Keratinocyte (primary cell): ENCODE measurements at regions not wholly inside any gene's neighbourhood (a gene's known extent, or its start where the extent isn't known, plus 50 kb on each side); places are given as distances from the start of the nearest gene placed in this dataset.

Source experiments
- DNase-seq: peaks from one replicate; pipeline ENCODE4 v3.0.0-alpha.2; 2011; ENCODE audit warnings: low read depth, missing footprints, low spot score
- FAIRE-seq: peaks from 2 replicates; lab custom pipeline; 2011; peaks lifted over from hg19 to GRCh38; lab: Jason Lieb, UNC
- H2AFZ ChIP-seq: 2 replicates; pipeline ENCODE4 v1.6.0; 2012; ENCODE audit warnings: low read length, control low read depth, inconsistent platforms; ENCODE audit not compliant: control insufficient read depth
- H3K27ac ChIP-seq: 2 replicates; pipeline ENCODE4 v1.5.1; 2011; ENCODE audit warnings: low read length; ENCODE audit not compliant: control insufficient read depth, insufficient read depth
- H3K27me3 ChIP-seq: 3 replicates; pipeline ENCODE4 v1.6.0; 2011; ENCODE audit warnings: low read length; ENCODE audit not compliant: control insufficient read depth, insufficient read depth; ENCODE audit errors: extremely low read depth
- H3K36me3 ChIP-seq, 2 experiments: 2 replicates in 1 of 2; 3 replicates in 1 of 2; pipeline ENCODE4 v1.5.1; 2011; ENCODE audit warnings: low read length in 2 of 2, mild to moderate bottlenecking in 1 of 2; ENCODE audit not compliant: control insufficient read depth in 2 of 2, insufficient read depth in 2 of 2; ENCODE audit errors: extremely low read depth in 1 of 2
- H3K4me1 ChIP-seq: 3 replicates; pipeline ENCODE4 v1.5.1; 2011; ENCODE audit warnings: low read length; ENCODE audit not compliant: control insufficient read depth, insufficient read depth; ENCODE audit errors: extremely low read depth
- H3K4me2 ChIP-seq: 3 replicates; pipeline ENCODE4 v1.6.0; 2011; ENCODE audit warnings: low read depth, low read length; ENCODE audit not compliant: control insufficient read depth, insufficient read depth; ENCODE audit errors: extremely low read depth
- H3K4me3 ChIP-seq, 3 experiments: fragments of 200-600 bp in 1 of 3; sonication (generic) in 1 of 3; 2 replicates in 2 of 3; 3 replicates in 1 of 3; pipeline ENCODE4 v1.5.1; 2011 to 2016; ENCODE audit warnings: low read length in 3 of 3, mild to moderate bottlenecking in 3 of 3, control low read depth in 2 of 3, inconsistent platforms in 1 of 3, low read depth in 1 of 3, mixed read lengths in 1 of 3, mixed run types in 1 of 3, moderate library complexity in 1 of 3; ENCODE audit not compliant: control insufficient read depth in 2 of 3, insufficient read depth in 2 of 3; ENCODE audit errors: extremely low read depth in 1 of 3
- H3K79me2 ChIP-seq: 2 replicates; pipeline ENCODE4 v1.6.0; 2012; ENCODE audit warnings: low read length; ENCODE audit not compliant: control insufficient read depth, insufficient read depth
- H3K9ac ChIP-seq: 3 replicates; pipeline ENCODE4 v1.6.0; 2011; ENCODE audit warnings: low read length; ENCODE audit not compliant: control insufficient read depth, insufficient read depth; ENCODE audit errors: extremely low read depth
- H3K9me1 ChIP-seq: 3 replicates; pipeline ENCODE4 v1.6.0; 2011; ENCODE audit warnings: low read length; ENCODE audit not compliant: control insufficient read depth, insufficient read depth; ENCODE audit errors: extremely low read depth
- H3K9me3 ChIP-seq: 2 replicates; pipeline ENCODE4 v1.5.1; 2012; ENCODE audit warnings: low read depth, low read length; ENCODE audit not compliant: control insufficient read depth
- H4K20me1 ChIP-seq: 3 replicates; pipeline ENCODE4 v1.6.0; 2011; ENCODE audit warnings: low read length; ENCODE audit not compliant: control insufficient read depth, insufficient read depth; ENCODE audit errors: extremely low read depth
- EZH2 ChIP-seq: IDR thresholded peaks from one replicate; pipeline ENCODE4 v1.6.1; 2012; ENCODE audit warnings: inconsistent platforms, mild to moderate bottlenecking, low read length, moderate library complexity
- dilution Hi-C: fragments of 300-500 bp; cut with MboI; formaldehyde crosslinking; loops from one replicate; pipeline ENCODE4 v1.7.0; 2020; ENCODE audit warnings: low sequenced_read_pairs; ENCODE audit not compliant: extremely low pct_ligation_motif_present
- TF ChIP-seq, protein P1 (sequence below), 3 experiments: IDR thresholded peaks in 1 of 3; conservative IDR thresholded peaks in 1 of 3; optimal IDR thresholded peaks in 1 of 3; 2 replicates in 2 of 3; 3 replicates in 1 of 3; pipeline versions ENCODE3 to v1.5.1; 2011; ENCODE audit warnings: low read length in 3 of 3, mild to moderate bottlenecking in 3 of 3, moderate library complexity in 2 of 3, control low read depth in 1 of 3, inconsistent platforms in 1 of 3; ENCODE audit not compliant: insufficient read depth in 2 of 3; ENCODE audit errors: extremely low read depth in 1 of 3

DNA sequence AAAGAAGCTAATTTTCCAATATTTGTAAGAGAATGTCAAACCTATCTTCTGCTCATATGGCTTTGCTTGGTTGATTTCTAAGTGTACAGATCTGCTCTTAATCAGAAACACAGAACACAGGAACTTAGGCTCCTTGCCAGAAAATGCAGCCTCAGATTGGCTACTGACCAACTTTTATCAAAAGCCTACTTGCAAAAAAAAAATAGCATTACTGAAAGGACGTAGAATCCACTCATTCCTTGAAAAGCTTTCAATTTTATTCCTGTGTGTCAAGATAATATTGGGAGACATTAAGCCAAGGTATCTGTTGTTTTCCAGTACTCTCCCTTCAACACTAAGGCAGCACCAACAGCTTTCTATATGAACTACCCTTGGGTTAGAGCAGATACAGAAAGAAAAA, 127.6 kb upstream of the INTU start:
- H3K79me2 ChIP-seq, result no peaks in the 10 kb centered on the region
- no peak overlapping the region for H3K27ac ChIP-seq
- H4K20me1 ChIP-seq, result no peaks in the 10 kb centered on the region
- H3K9ac ChIP-seq, result no peak overlapping the region
- no peaks in the 10 kb centered on the region for H3K27me3 ChIP-seq
- H3K9me1 ChIP-seq, result no peaks in the 10 kb centered on the region
- no peaks in the 10 kb centered on the region for H3K4me1 ChIP-seq
- no peak overlapping the region for H3K4me2 ChIP-seq
- no peak for DNase-seq
- FAIRE-seq, result no peak
- no peaks in the 10 kb centered on the region for H3K9me3 ChIP-seq
- H3K4me3 ChIP-seq, result no peak overlapping the region
- no peak overlapping the region for H2AFZ ChIP-seq
- TF ChIP-seq, protein P1, sequence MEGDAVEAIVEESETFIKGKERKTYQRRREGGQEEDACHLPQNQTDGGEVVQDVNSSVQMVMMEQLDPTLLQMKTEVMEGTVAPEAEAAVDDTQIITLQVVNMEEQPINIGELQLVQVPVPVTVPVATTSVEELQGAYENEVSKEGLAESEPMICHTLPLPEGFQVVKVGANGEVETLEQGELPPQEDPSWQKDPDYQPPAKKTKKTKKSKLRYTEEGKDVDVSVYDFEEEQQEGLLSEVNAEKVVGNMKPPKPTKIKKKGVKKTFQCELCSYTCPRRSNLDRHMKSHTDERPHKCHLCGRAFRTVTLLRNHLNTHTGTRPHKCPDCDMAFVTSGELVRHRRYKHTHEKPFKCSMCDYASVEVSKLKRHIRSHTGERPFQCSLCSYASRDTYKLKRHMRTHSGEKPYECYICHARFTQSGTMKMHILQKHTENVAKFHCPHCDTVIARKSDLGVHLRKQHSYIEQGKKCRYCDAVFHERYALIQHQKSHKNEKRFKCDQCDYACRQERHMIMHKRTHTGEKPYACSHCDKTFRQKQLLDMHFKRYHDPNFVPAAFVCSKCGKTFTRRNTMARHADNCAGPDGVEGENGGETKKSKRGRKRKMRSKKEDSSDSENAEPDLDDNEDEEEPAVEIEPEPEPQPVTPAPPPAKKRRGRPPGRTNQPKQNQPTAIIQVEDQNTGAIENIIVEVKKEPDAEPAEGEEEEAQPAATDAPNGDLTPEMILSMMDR (optimal IDR thresholded peaks at IDR 0.05 in 1 of 3, IDR thresholded peaks at IDR 0.05 in 1 of 3, conservative IDR thresholded peaks at IDR 0.05 in 1 of 3; ENCODE audit: extremely low read depth in 1 of 3, insufficient read depth in 2 of 3, low read length in 3 of 3), result no peak
- no peak for TF ChIP-seq EZH2
- no peaks in the 10 kb centered on the region for H3K36me3 ChIP-seq
- dilution Hi-C loops, result no loop called here

DNA sequence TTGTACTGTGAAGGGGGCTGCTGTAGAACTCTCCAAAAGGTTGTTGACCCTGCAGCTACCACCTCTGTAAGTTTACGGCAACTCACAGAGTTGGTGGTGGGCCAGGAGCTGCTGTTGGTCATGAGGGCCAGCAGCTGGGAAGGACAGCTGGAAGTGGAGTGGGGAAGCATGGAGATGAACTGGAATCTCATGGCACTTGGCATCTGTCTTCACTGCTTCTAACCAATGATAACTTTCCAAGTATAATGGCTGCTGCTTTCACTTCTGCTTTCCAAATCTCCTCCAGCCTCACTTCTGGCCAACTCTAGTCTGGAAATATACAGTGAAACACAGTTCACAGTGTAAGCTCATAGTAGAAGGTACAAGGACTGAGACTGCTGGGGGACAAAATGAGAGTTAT, 126.5 kb upstream of the INTU start:
- no peaks in the 10 kb centered on the region for H3K4me1 ChIP-seq
- H3K27me3 ChIP-seq, result no peaks in the 10 kb centered on the region
- no peak overlapping the region for H3K9ac ChIP-seq
- H3K27ac ChIP-seq, result no peak overlapping the region
- H3K4me3 ChIP-seq, result no peak overlapping the region
- H3K9me3 ChIP-seq, result no peaks in the 10 kb centered on the region
- DNase-seq (no peak), FAIRE-seq (no peak)
- H3K36me3 ChIP-seq, result no peaks in the 10 kb centered on the region
- H4K20me1 ChIP-seq, result no peaks in the 10 kb centered on the region
- H3K4me2 ChIP-seq, result no peak overlapping the region
- H2AFZ ChIP-seq, result no peak overlapping the region
- no peaks in the 10 kb centered on the region for H3K79me2 ChIP-seq
- TF ChIP-seq, protein P1 (optimal IDR thresholded peaks at IDR 0.05 in 1 of 3, IDR thresholded peaks at IDR 0.05 in 1 of 3, conservative IDR thresholded peaks at IDR 0.05 in 1 of 3; ENCODE audit: extremely low read depth in 1 of 3, insufficient read depth in 2 of 3, low read length in 3 of 3), result no peak
- TF ChIP-seq EZH2, result no peak
- H3K9me1 ChIP-seq, result no peaks in the 10 kb centered on the region
- dilution Hi-C loops, result no loop called here
